ENCODE measurements at regions not wholly inside any gene's neighbourhood (a gene's known extent, or its start where the extent isn't known, plus 50 kb on each side); places are given as distances from the start of the nearest gene placed in this dataset.

DNA sequence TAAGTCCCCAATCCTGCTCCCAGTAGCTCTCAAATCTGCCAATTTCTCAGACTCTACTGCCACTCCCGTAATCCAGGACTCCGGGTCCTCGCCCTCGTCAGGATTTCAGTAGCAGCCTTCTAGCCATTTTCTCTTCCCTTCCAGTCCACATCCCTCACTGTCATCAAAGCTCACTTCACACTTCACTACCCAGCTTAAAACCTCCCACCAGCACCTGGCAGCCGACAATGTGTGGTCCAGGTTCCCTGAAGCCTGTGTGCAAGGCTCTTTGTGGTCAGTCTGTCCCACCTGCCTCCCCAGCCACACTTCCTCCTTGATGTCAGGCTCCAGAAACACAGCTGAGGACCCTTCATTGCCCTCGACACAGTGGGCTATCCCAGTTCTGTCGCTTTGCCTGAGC lies 304.5 kb upstream of the ROPN1 start:
- H3K4me3 Mint-ChIP-seq, result no peak overlapping the region
- H3K27me3 Mint-ChIP-seq (ENCODE audit: low read depth), result peaks cover 20% of the 10 kb centered on the region
- no peaks in the 10 kb centered on the region for H3K36me3 Mint-ChIP-seq (ENCODE audit: insufficient read depth in 2 of 2)
- no peak for ATAC-seq (replicated peaks in 1 of 2)
- DNase-seq, result no peak
- no peaks in the 10 kb centered on the region for H3K9me3 Mint-ChIP-seq
- no peaks in the 10 kb centered on the region for H3K4me1 Mint-ChIP-seq (ENCODE audit: low read depth)
- H3K27ac Mint-ChIP-seq, result no peak overlapping the region

DNA sequence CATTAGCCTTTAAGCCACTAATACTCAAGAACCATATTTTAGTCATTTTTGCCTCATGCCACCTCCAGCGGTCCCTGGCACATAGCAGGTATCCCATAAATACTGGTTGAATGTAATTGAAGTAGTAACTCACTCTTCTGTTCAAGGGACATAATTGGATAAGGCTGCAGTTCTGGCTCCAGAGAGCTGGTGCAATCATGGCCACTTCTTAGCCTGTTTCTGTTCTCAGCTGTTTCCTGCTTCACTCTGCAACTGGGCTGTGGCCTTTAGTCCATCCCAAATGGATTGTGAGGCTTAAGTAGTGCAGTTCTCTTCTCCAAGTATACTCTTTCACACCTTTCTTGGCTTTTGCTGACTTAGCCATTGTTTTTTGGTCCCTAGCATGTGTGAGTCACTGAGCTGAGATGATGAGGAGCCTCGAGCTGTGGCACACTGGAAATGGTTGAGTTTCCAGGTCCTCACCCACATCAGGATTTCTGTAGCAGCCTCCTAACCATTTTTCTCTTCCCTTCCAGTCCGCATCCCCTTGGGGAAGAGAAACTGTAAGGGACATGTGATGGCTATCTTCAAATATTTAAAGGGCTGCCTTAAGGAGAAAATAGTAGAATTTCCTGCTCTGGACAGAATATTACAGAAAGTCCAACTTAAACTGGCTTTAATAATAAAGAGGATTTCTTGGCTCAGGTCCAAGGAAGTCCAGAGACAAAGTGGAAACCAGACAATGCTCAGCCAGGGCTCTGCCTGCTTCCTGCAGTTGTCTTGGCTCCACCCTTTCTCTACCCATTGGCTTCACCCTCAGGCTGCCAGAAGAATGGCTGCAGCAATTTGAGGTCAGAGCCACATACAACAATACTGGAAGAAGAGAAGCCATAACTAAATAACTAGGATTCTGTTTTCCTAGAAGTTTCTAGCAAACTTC lies 305.4 kb upstream of the ROPN1 start:
- Mint-ChIP-seq H3K27me3 (ENCODE audit: low read depth) (peaks cover 20% of the 10 kb centered on the region), H3K9me3 (no peaks in the 10 kb centered on the region), H3K36me3 (ENCODE audit: insufficient read depth in 2 of 2) (no peaks in the 10 kb centered on the region), H3K4me3 (no peak overlapping the region), H3K4me1 (ENCODE audit: low read depth) (no peaks in the 10 kb centered on the region), H3K27ac (no peak overlapping the region)
- no peak for DNase-seq
- ATAC-seq (replicated peaks in 1 of 2), result no peak

DNA sequence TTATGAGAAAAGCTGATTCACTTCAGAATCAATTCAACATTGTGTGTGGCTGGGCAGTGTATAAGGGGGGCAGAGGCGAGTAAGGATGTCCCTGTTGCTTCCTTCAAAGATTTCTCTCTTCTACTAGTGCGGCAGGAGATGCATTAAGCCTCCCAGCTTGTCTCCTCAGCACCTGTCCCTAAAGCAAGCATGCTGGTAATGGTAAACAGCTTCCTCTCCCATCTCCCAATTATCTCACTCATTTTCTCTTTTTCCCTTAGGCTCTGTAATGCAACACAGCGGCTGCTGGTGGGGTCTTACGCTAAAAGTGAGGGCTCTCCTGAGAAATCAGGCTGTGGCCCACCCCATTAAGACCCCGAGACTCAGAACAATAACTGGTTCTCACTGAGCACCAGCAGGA lies 306.4 kb upstream of the ROPN1 start:
- H3K27ac Mint-ChIP-seq, result no peak overlapping the region
- ATAC-seq (replicated peaks in 1 of 2) (no peak), DNase-seq (no peak)
- H3K36me3 Mint-ChIP-seq (ENCODE audit: insufficient read depth in 2 of 2), result no peaks in the 10 kb centered on the region
- H3K27me3 Mint-ChIP-seq (ENCODE audit: low read depth), result peaks cover 20% of the 10 kb centered on the region
- no peaks in the 10 kb centered on the region for H3K9me3 Mint-ChIP-seq
- H3K4me1 Mint-ChIP-seq (ENCODE audit: low read depth), result no peaks in the 10 kb centered on the region
- no peak overlapping the region for H3K4me3 Mint-ChIP-seq

DNA sequence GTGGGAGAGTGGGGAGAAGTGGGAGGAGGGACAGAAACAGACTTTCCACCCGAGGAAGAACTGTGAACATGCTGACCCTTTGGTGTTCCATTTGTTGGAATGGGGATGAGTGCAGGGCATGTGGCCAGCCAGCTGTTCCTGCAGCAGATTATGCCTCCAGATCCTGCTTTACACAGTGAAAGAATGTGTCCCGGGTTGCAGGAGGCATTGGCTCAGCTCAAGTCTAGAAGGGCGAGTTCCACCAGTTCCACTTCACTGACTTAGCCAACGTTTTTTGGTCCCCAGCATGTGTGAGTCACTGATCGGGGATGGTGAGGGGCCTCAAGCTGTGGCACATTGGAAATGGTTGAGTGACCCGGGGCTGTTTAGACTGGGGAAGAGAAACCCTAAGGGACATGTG lies 307.0 kb upstream of the ROPN1 start:
- H3K4me3 Mint-ChIP-seq, result no peak overlapping the region
- no peak overlapping the region for H3K27ac Mint-ChIP-seq
- DNase-seq, result no peak
- no peaks in the 10 kb centered on the region for H3K36me3 Mint-ChIP-seq (ENCODE audit: insufficient read depth in 2 of 2)
- no peaks in the 10 kb centered on the region for H3K4me1 Mint-ChIP-seq (ENCODE audit: low read depth)
- no peak for ATAC-seq (replicated peaks in 1 of 2)
- peaks cover 0 to 1% of the 10 kb centered on the region in 2 donors for H3K9me3 Mint-ChIP-seq
- H3K27me3 Mint-ChIP-seq (ENCODE audit: low read depth), result peaks cover 16% of the 10 kb centered on the region

DNA sequence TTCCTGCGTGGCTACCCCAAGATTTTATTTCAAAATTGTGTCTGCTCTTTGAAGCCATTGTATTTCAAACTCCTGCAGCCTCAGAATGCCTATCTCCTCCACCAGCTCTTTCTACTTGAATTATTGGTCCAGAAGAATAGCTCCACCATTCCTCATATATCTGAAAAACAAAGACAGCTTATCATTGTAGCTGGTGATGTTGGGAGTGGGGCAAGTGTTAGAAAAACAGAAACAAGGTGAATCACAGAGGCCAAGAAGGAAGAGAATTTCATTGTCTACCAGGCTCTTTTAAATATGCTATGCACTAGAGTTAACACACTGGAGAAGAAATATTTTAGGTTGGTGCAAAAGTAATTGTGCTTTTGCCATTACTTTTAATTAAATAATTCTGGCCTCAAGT lies 307.9 kb upstream of the ROPN1 start:
- H3K36me3 Mint-ChIP-seq (ENCODE audit: insufficient read depth in 2 of 2), result no peaks in the 10 kb centered on the region
- ATAC-seq (replicated peaks in 1 of 2) (no peak), DNase-seq (no peak)
- no peak overlapping the region for H3K27ac Mint-ChIP-seq
- H3K4me1 Mint-ChIP-seq (ENCODE audit: low read depth), result no peaks in the 10 kb centered on the region
- H3K9me3 Mint-ChIP-seq, result peaks cover 0 to 2% of the 10 kb centered on the region in 2 donors
- no peak overlapping the region for H3K4me3 Mint-ChIP-seq
- H3K27me3 Mint-ChIP-seq (ENCODE audit: low read depth), result peaks cover 14% of the 10 kb centered on the region

DNA sequence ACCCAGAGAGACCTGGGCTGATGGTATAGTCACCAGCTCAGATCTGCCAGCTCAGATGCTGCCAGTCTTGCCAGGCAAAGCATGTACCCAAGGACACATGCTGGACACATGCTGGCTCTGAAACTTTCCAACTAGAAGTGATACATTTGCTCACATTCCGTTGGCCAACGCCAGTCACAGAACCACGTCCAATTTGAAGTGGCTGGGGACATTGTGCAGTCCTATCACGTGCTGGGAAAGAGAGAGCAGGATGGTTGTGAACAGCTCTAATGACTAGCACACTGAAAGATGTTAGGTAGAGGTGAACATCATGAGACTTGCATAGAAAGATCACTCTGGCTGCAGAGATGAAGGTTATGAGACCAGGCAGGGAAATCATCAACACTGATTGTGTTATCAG lies 308.5 kb upstream of the ROPN1 start:
- Mint-ChIP-seq H3K9me3 (peaks cover 0 to 2% of the 10 kb centered on the region in 2 donors), H3K4me1 (ENCODE audit: low read depth) (no peaks in the 10 kb centered on the region), H3K27ac (no peak overlapping the region), H3K27me3 (ENCODE audit: low read depth) (peaks cover 14% of the 10 kb centered on the region), H3K36me3 (ENCODE audit: insufficient read depth in 2 of 2) (no peaks in the 10 kb centered on the region), H3K4me3 (no peak overlapping the region)
- DNase-seq, result no peak
- ATAC-seq (replicated peaks in 1 of 2), result peak in 1 of 2 donors; percentile 13

DNA sequence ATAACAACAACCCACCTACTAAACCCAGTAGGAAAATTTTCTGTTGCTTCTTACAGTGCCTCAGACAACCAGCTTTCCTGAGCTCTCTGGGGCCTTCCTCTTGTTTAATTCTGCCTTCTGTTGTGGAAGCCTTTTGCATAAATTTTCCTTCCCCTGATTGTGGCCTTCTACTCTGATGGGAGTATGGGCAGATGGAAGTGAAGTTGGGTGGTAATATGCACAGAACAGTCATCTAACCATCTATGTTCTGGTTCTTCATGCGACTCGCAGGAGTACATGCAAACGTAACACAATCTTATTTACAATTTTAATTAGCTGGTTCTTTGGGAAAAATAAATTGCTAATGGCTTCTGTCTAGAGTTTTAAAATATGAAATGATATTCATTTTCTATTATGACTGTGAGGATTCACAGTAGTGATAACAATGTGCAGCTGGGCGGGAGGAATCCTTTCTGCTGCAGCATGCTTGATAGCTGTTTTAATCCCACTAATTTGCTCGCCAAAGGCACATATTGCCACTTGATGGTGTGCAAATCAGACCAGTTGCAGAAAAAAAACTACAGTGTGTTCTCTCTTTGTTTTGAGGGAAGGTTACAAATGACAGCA lies 311.5 kb upstream of the ROPN1 start:
- peaks cover 4 to 5% of the 10 kb centered on the region in 2 donors for H3K9me3 Mint-ChIP-seq
- DNase-seq (no peak), ATAC-seq (replicated peaks in 1 of 2) (no peak)
- no peak overlapping the region for H3K4me3 Mint-ChIP-seq
- H3K4me1 Mint-ChIP-seq (ENCODE audit: low read depth), result no peaks in the 10 kb centered on the region
- H3K27me3 Mint-ChIP-seq (ENCODE audit: low read depth), result peaks cover 14% of the 10 kb centered on the region
- H3K27ac Mint-ChIP-seq, result no peak overlapping the region
- peaks cover 1 to 5% of the 10 kb centered on the region in 2 donors for H3K36me3 Mint-ChIP-seq (ENCODE audit: insufficient read depth in 2 of 2)

DNA sequence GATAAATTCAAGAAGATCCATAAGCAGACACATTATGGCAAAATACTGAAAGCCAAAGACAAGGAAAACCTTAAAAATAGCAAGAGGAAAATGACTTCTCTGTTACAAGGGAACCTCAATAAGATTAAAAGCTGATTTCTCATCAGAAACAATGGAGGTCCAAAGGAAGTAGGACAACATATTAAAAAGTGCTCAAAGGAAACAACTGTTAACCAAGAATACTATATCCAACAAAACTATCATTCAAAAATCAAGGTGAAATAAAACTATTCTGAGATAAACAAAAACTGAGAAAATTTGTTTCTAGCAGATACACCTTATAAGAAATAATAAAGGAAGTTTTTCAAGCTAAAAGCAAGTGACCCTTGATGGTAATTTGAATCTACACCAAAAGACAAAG lies 314.7 kb upstream of the ROPN1 start:
- ATAC-seq (replicated peaks in 1 of 2), result no peak
- DNase-seq, result no peak
- Mint-ChIP-seq H3K4me1 (ENCODE audit: low read depth) (no peaks in the 10 kb centered on the region), H3K27ac (no peak overlapping the region), H3K36me3 (ENCODE audit: insufficient read depth in 2 of 2) (peaks cover 1 to 5% of the 10 kb centered on the region in 2 donors), H3K27me3 (ENCODE audit: low read depth) (peaks cover under 1% of the 10 kb centered on the region), H3K4me3 (no peak overlapping the region), H3K9me3 (peaks cover 4 to 5% of the 10 kb centered on the region in 2 donors)

DNA sequence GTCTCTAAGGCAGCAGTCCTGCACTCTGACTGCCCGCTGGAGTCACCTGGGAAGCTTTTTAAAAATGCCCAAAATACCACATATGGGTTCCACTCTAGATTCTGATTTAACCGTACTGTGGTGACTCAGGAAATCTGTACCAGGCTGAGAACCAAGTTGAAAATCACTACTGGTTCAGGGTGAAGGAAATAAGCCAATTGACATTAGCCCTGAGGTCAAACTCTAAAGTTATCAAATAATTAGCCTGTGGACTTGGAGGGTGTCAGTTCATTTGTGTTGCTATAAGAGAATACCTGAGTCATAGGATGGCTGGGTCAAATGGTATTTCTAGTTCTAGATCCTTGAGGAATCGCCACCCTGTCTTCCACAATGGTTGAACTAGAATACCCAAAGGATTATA lies 321.7 kb upstream of the ROPN1 start:
- H3K36me3 Mint-ChIP-seq (ENCODE audit: insufficient read depth in 2 of 2), result no peaks in the 10 kb centered on the region
- no peak for ATAC-seq (replicated peaks in 1 of 2)
- H3K9me3 Mint-ChIP-seq, result no peaks in the 10 kb centered on the region

DNA sequence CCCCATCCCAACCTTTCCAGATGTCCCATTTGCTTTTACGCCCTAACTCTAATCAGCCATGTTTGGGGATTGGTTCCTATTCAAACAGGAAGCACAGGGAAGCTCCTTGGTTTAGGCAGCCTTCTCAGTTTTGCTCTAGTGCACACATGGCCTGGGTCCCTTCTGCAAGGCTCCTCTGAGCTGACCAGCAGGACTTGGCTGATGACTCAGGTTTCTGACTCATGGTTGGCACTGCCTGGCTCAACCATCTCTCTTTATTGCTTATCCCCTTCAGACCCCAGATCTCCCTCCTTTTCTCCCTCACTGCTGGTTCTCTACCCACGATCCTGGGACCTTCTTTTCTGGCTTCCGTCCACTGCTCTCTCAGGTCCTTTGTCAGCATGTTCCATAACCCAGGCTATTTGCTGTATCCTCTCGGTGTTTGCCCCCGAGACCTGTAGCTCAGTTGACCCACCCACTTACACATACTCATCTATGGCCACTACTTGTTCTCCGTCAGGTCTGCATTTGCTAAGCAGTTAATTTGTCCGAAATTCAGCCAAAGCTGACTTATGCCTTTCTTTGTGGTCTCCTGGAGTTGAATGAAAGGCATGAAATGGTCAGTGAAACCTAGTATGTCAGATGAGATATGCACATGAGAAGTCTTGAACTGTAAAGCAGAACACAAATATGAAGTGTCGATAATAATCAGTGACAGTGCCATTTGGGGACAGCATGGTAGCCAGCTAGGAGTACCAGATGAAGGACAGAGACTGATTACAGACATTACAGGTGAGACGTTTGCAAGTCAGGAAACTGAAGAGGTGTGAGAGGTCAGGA lies 323.5 kb upstream of the ROPN1 start:
- Mint-ChIP-seq H3K4me1 (ENCODE audit: low read depth) (no peaks in the 10 kb centered on the region), H3K27me3 (ENCODE audit: low read depth) (peaks cover 7% of the 10 kb centered on the region), H3K4me3 (no peak overlapping the region), H3K36me3 (ENCODE audit: insufficient read depth in 2 of 2) (no peaks in the 10 kb centered on the region), H3K27ac (no peak overlapping the region), H3K9me3 (no peaks in the 10 kb centered on the region)
- DNase-seq (no peak), ATAC-seq (replicated peaks in 1 of 2) (no peak)

More for the DNA sequence above, 321.7 kb upstream of the ROPN1 start:
- H3K4me1 Mint-ChIP-seq (ENCODE audit: low read depth), result no peaks in the 10 kb centered on the region
- H3K27me3 Mint-ChIP-seq (ENCODE audit: low read depth), result peaks cover 7% of the 10 kb centered on the region
- H3K4me3 Mint-ChIP-seq, result no peak overlapping the region
- no peak for DNase-seq
- no peak overlapping the region for H3K27ac Mint-ChIP-seq

DNA sequence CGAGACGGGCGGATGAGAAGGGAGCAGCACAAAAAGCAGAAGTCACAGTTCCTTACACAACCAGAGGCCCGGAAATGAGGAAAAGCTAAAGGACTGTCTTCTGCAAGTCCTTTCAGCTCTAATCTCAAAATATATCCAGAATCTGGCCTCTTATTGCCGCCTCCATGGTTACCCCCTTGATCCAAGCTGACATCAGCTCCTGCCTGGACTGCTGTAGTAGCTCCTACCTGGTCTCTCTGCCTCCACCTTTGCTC lies 324.0 kb upstream of the ROPN1 start:
- no peak for ATAC-seq (replicated peaks in 1 of 2)
- Mint-ChIP-seq H3K4me3 (no peak overlapping the region), H3K4me1 (ENCODE audit: low read depth) (no peaks in the 10 kb centered on the region), H3K27ac (no peak overlapping the region), H3K9me3 (no peaks in the 10 kb centered on the region), H3K27me3 (ENCODE audit: low read depth) (peaks cover 7% of the 10 kb centered on the region), H3K36me3 (ENCODE audit: insufficient read depth in 2 of 2) (no peaks in the 10 kb centered on the region)
- no peak for DNase-seq

DNA sequence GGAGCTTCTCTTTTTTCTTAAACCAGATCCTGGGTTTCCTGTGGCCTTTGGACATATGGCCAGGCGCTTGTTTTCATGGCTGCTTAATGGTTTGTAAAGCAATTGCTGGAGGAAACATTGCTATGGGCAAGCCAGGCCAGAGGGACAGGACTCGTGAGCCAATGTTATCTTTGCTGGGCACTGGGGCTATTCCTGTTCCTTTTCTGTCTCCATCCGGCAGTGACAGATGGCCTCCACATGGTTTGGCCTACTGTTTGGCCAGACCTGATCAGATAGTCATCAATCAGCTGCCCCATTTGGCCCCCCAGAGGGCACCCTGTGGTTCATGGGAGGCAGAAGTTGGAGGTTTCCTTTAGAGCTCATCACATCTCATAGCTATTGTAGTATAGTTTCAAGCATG lies 326.1 kb upstream of the ROPN1 start:
- Mint-ChIP-seq H3K9me3 (no peaks in the 10 kb centered on the region), H3K27ac (no peak overlapping the region), H3K27me3 (ENCODE audit: low read depth) (peaks cover 7% of the 10 kb centered on the region), H3K4me1 (ENCODE audit: low read depth) (no peaks in the 10 kb centered on the region), H3K4me3 (no peak overlapping the region), H3K36me3 (ENCODE audit: insufficient read depth in 2 of 2) (no peaks in the 10 kb centered on the region)
- ATAC-seq (replicated peaks in 1 of 2) (no peak), DNase-seq (no peak)

DNA sequence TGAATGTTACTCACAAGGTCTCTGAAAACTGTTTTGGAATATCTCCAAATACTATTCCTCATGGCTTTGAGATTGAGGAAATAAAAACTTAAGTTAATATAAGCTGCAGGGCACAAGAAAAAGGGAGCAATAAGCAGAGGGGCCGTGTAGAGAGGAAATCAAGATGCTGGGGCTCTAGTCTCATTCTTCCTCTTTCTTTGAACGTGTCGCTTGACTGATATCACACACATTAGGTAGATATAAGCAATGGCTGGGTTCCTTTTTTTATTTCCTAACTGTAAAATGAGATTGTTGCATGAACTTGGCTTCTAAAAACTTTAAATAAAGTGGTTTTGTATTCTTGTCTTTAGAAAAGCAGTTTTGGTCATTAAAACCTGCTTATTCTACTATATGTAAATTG lies 326.7 kb upstream of the ROPN1 start:
- Mint-ChIP-seq H3K4me3 (no peak overlapping the region), H3K27me3 (ENCODE audit: low read depth) (peaks cover 7% of the 10 kb centered on the region), H3K9me3 (no peaks in the 10 kb centered on the region), H3K36me3 (ENCODE audit: insufficient read depth in 2 of 2) (no peaks in the 10 kb centered on the region), H3K27ac (no peak overlapping the region), H3K4me1 (ENCODE audit: low read depth) (no peaks in the 10 kb centered on the region)
- DNase-seq (no peak), ATAC-seq (replicated peaks in 1 of 2) (no peak)

Measured in activated T-cell treated with anti-CD3 and anti-CD28 coated beads, Interleukin-2, amount 50 U/mL, for 72 hours (primary cell).